H9 (cell line): ENCODE measurements at regions not wholly inside any gene's neighbourhood (a gene's known extent, or its start where the extent isn't known, plus 50 kb on each side); places are given as distances from the start of the nearest gene placed in this dataset.

Source experiments
- DNase-seq: peaks from one replicate; pipeline ENCODE4 v3.0.0-alpha.2; 2017
- H2AFZ ChIP-seq: one replicate; pipeline ENCODE4 v1.6.1; 2013; ENCODE audit warnings: mild to moderate bottlenecking, low read length, control low read depth, moderate library complexity
- H2AK5ac ChIP-seq: 2 replicates; pipeline ENCODE4 v1.6.1; 2013; ENCODE audit warnings: low read length, control low read depth, mixed read lengths; ENCODE audit not compliant: insufficient read length
- H2BK120ac ChIP-seq: one replicate; pipeline ENCODE4 v1.6.1; 2013; ENCODE audit warnings: low read depth, mild to moderate bottlenecking, low read length, control low read depth, inconsistent platforms; ENCODE audit not compliant: poor library complexity, severe bottlenecking
- H2BK12ac ChIP-seq: 2 replicates; pipeline ENCODE4 v1.6.1; 2013; ENCODE audit warnings: low read length, control low read depth, mixed read lengths, low read depth; ENCODE audit not compliant: insufficient read length
- H2BK15ac ChIP-seq: 2 replicates; pipeline ENCODE4 v1.6.1; 2013; ENCODE audit warnings: low read depth, low read length, control low read depth
- H2BK20ac ChIP-seq: one replicate; pipeline ENCODE4 v1.6.1; 2013; ENCODE audit warnings: low read depth, mild to moderate bottlenecking, low read length, control low read depth, inconsistent platforms; ENCODE audit not compliant: poor library complexity, severe bottlenecking
- H2BK5ac ChIP-seq: 2 replicates; pipeline ENCODE4 v1.6.1; 2013; ENCODE audit warnings: low read length, control low read depth, mixed read lengths; ENCODE audit not compliant: insufficient read length
- H3K14ac ChIP-seq: 2 replicates; pipeline ENCODE4 v1.6.1; 2013; ENCODE audit warnings: low read length, control low read depth; ENCODE audit not compliant: insufficient read depth
- H3K18ac ChIP-seq: 2 replicates; pipeline ENCODE4 v1.6.1; 2013; ENCODE audit warnings: low read depth, mild to moderate bottlenecking, mixed read lengths, low read length, control low read depth; ENCODE audit not compliant: insufficient read length
- H3K23ac ChIP-seq: 2 replicates; pipeline ENCODE4 v1.6.1; 2013; ENCODE audit warnings: low read length, control low read depth, mixed read lengths, low read depth; ENCODE audit not compliant: insufficient read length
- H3K23me2 ChIP-seq: 2 replicates; pipeline ENCODE4 v1.6.1; 2013; ENCODE audit warnings: low read depth, mild to moderate bottlenecking, mixed read lengths, low read length, control low read depth; ENCODE audit not compliant: insufficient read length, poor library complexity, severe bottlenecking
- H3K27ac ChIP-seq: 2 replicates; pipeline ENCODE4 v1.5.1; 2013; ENCODE audit warnings: low read length, control low read depth, mixed read lengths, low read depth; ENCODE audit not compliant: insufficient read length
- H3K27me3 ChIP-seq: 2 replicates; pipeline ENCODE4 v1.6.1; 2013; ENCODE audit warnings: low read length, control low read depth, inconsistent platforms; ENCODE audit not compliant: insufficient read depth
- H3K4ac ChIP-seq: 2 replicates; pipeline ENCODE4 v1.6.1; 2013; ENCODE audit warnings: low read depth, mild to moderate bottlenecking, control low read depth, inconsistent platforms, low read length, moderate library complexity
- H3K4me1 ChIP-seq: 2 replicates; pipeline ENCODE4 v1.6.1; 2013; ENCODE audit warnings: low read length, control low read depth, inconsistent platforms; ENCODE audit not compliant: insufficient read depth
- H3K4me2 ChIP-seq: 2 replicates; pipeline ENCODE4 v1.6.1; 2013; ENCODE audit warnings: low read length, control low read depth, mixed read lengths; ENCODE audit not compliant: insufficient read length, insufficient read depth
- H3K56ac ChIP-seq: 2 replicates; pipeline ENCODE4 v1.6.1; 2013; ENCODE audit warnings: low read depth, mild to moderate bottlenecking, mixed read lengths, low read length, control low read depth; ENCODE audit not compliant: insufficient read length
- H3K79me1 ChIP-seq: 2 replicates; pipeline ENCODE4 v1.6.1; 2013; ENCODE audit warnings: low read depth, mild to moderate bottlenecking, moderate library complexity, low read length, control low read depth, inconsistent platforms; ENCODE audit not compliant: insufficient read depth, poor library complexity, severe bottlenecking
- H3K79me2 ChIP-seq: 2 replicates; pipeline ENCODE4 v1.6.1; 2013; ENCODE audit warnings: low read length, control low read depth, inconsistent platforms; ENCODE audit not compliant: insufficient read depth
- H3K9ac ChIP-seq: 2 replicates; pipeline ENCODE4 v1.6.1; 2013; ENCODE audit warnings: low read length, control low read depth, mixed read lengths; ENCODE audit not compliant: insufficient read length; ENCODE audit errors: extremely low read depth
- H3K9me3 ChIP-seq: one replicate; pipeline ENCODE4 v1.6.1; 2013; ENCODE audit warnings: low read depth, low read length, inconsistent platforms; ENCODE audit not compliant: control insufficient read depth
- H3T11ph ChIP-seq: one replicate; pipeline ENCODE4 v1.6.1; 2013; ENCODE audit warnings: mild to moderate bottlenecking, low read length, control low read depth, inconsistent platforms
- H4K20me1 ChIP-seq: one replicate; pipeline ENCODE4 v1.6.1; 2013; ENCODE audit not compliant: control insufficient read depth, insufficient read length, insufficient read depth
- H4K5ac ChIP-seq: 2 replicates; pipeline ENCODE4 v1.6.1; 2013; ENCODE audit warnings: low read depth, mild to moderate bottlenecking, mixed read lengths, low read length, control low read depth; ENCODE audit not compliant: insufficient read length
- H4K8ac ChIP-seq: replicated peaks from 2 replicates; pipeline ENCODE4 v1.6.1; 2013; ENCODE audit warnings: low read length, control low read depth, mixed read lengths, low read depth; ENCODE audit not compliant: insufficient read length
- H4K91ac ChIP-seq: 2 replicates; pipeline ENCODE4 v1.6.1; 2013; ENCODE audit warnings: low read depth, mild to moderate bottlenecking, moderate library complexity, mixed read lengths, low read length, control low read depth; ENCODE audit not compliant: insufficient read length
- H3K27ac Mint-ChIP-seq, 3 experiments: 2 replicates in 2 of 3; 3 replicates in 1 of 3; pipeline ENCODE4 v1.8.0; 2020 to 2021; ENCODE audit warnings: mixed read lengths in 3 of 3, mild to moderate bottlenecking in 1 of 3, moderate library complexity in 1 of 3
- H3K27me3 Mint-ChIP-seq: 2 replicates; pipeline ENCODE4 v1.8.0; 2021; ENCODE audit warnings: low read depth, mild to moderate bottlenecking, moderate library complexity, mixed read lengths
- H3K36me3 Mint-ChIP-seq, 3 experiments: 2 replicates in 2 of 3; 3 replicates in 1 of 3; pipeline ENCODE4 v1.8.0; 2020 to 2021; ENCODE audit warnings: low read depth in 3 of 3, mixed read lengths in 3 of 3; ENCODE audit not compliant: insufficient read depth in 1 of 3
- H3K4me1 Mint-ChIP-seq, 2 experiments: 2 replicates each; pipeline ENCODE4 v1.8.0; 2020; ENCODE audit warnings: mixed read lengths in 2 of 2
- H3K4me3 Mint-ChIP-seq, 2 experiments: 2 replicates in 1 of 2; 3 replicates in 1 of 2; pipeline ENCODE4 v1.8.0; 2020 to 2021; ENCODE audit warnings: mild to moderate bottlenecking in 2 of 2, mixed read lengths in 2 of 2, moderate library complexity in 1 of 2
- H3K9me3 Mint-ChIP-seq, 2 experiments: 2 replicates in 1 of 2; 3 replicates in 1 of 2; pipeline ENCODE4 v1.8.0; 2020; ENCODE audit warnings: mild to moderate bottlenecking in 2 of 2, mixed read lengths in 2 of 2, moderate library complexity in 1 of 2
- WGBS: extraction: QIAGEN DNeasy Blood & Tissue Kit; methylation state at CpG from one replicate; pipeline ENCODE4 v1.1.7; 2013; ENCODE audit warnings: missing lambda C conversion rate, low lambda C conversion rate, mixed read lengths; ENCODE audit not compliant: insufficient read length; ENCODE audit errors: extremely low coverage; 5-methylcytosine and 5-hydroxymethylcytosine counted together
- TF ChIP-seq, protein P1 (sequence below): fragments of 200-600 bp; sonication (generic); conservative IDR thresholded peaks from 3 replicates; pipeline ENCODE4 v1.8.0; 2021; ENCODE audit warnings: antibody characterized with exemption, mild to moderate bottlenecking

GRCh38 chr19:31952693-31953092 is 392.7 kb upstream of the ZNF507 start:
- no peak overlapping the region for H3K4me2 ChIP-seq
- TF ChIP-seq, protein P1, sequence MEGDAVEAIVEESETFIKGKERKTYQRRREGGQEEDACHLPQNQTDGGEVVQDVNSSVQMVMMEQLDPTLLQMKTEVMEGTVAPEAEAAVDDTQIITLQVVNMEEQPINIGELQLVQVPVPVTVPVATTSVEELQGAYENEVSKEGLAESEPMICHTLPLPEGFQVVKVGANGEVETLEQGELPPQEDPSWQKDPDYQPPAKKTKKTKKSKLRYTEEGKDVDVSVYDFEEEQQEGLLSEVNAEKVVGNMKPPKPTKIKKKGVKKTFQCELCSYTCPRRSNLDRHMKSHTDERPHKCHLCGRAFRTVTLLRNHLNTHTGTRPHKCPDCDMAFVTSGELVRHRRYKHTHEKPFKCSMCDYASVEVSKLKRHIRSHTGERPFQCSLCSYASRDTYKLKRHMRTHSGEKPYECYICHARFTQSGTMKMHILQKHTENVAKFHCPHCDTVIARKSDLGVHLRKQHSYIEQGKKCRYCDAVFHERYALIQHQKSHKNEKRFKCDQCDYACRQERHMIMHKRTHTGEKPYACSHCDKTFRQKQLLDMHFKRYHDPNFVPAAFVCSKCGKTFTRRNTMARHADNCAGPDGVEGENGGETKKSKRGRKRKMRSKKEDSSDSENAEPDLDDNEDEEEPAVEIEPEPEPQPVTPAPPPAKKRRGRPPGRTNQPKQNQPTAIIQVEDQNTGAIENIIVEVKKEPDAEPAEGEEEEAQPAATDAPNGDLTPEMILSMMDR: no peak
- no peak overlapping the region for H4K5ac ChIP-seq
- no peak overlapping the region for H3K23ac ChIP-seq
- no peaks in the 10 kb centered on the region for H3K4me1 ChIP-seq
- H3T11ph ChIP-seq: no peak overlapping the region
- no peaks in the 10 kb centered on the region for H3K9me3 ChIP-seq
- H4K8ac ChIP-seq: no peak overlapping the region
- peaks cover 5% of the 10 kb centered on the region in 2 experiments; a peak in 4 of 5 replicates for H3K9me3 Mint-ChIP-seq
- no peaks in the 10 kb centered on the region for H3K23me2 ChIP-seq
- no peak overlapping the region for H2BK15ac ChIP-seq
- no peaks in the 10 kb centered on the region for H4K20me1 ChIP-seq
- H2AK5ac ChIP-seq: no peak overlapping the region
- H2BK20ac ChIP-seq: no peak overlapping the region
- H3K9ac ChIP-seq: no peak overlapping the region
- H2BK120ac ChIP-seq: no peak overlapping the region
- H3K4ac ChIP-seq: no peak overlapping the region
- H3K4me1 Mint-ChIP-seq: peaks cover 4 to 6% of the 10 kb centered on the region in 2 experiments
- no peak overlapping the region for H3K18ac ChIP-seq
- H3K79me1 ChIP-seq: no peaks in the 10 kb centered on the region
- no peak overlapping the region for H3K27ac ChIP-seq
- H3K56ac ChIP-seq: no peak overlapping the region
- no peak overlapping the region for H2BK5ac ChIP-seq
- no peaks in the 10 kb centered on the region for H3K79me2 ChIP-seq
- no CpG with 5 or more reads among the region's 1 CpG for WGBS
- H2BK12ac ChIP-seq: no peak overlapping the region
- H3K27me3 Mint-ChIP-seq: no peaks in the 10 kb centered on the region; the same call in 1 of the 2 replicates
- peaks cover 0 to 12% (median 2%) of the 10 kb centered on the region in 3 experiments; a peak in 2 of 7 replicates for H3K36me3 Mint-ChIP-seq
- H3K14ac ChIP-seq: no peak overlapping the region
- no peak overlapping the region for H3K27ac Mint-ChIP-seq
- no peak overlapping the region for H4K91ac ChIP-seq
- no peak overlapping the region for H3K4me3 Mint-ChIP-seq
- no peak overlapping the region for H2AFZ ChIP-seq
- DNase-seq: no peak
- H3K27me3 ChIP-seq: no peaks in the 10 kb centered on the region
